Myocyte (in vitro differentiated cells): ENCODE measurements at regions not wholly inside any gene's neighbourhood (a gene's known extent, or its start where the extent isn't known, plus 50 kb on each side); places are given as distances from the start of the nearest gene placed in this dataset.

ENCODE experiments used
- DNase-seq: peaks from one replicate; pipeline ENCODE4 v3.0.0-alpha.2; 2012; ENCODE audit warnings: low read depth

DNA sequence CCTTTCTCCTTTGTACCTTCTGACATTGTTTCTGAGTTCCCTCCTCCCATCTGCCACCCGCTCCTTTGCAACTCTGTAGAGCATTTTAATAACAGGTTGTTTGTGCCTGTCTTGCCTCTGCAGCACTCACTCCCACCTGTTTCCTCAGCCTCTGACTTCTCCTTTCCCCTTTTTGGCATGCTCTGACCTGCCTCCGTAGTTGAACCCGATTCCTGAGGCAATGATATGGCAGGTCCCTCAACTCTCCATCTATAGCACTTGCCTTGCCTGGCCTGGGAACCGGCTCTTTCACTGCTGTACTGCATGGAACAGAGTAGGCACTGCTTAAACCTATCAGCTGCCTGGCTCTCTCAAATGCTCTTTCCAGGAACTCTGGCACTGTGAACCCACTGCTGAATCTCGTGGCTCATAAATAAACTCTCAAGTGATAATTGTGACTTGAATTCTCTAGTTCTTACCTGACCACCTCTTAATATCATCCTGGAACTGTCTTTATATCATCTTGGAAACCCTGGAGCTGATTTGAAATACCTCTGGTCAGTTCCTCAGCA is 50.3 kb downstream of the UTRN start:
- no peak for DNase-seq

DNA sequence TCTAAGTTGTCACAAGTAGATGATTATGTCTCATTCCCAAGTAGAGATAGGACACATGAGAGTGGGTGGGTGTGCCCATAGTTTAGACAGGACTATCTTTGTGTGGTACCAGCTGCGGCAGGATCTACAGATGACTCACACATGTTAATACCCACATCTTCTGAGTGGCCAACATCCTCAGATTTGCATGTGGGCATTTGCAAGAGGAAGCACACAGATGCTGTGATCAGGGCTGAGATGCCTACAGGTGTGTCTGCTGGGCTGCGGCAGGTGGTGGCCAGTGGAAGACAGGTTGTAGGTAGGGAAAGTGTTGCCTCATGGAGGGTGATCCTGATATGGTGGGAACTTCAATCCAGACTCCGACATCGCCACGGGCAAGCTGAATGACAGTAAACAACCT is 50.8 kb downstream of the UTRN start:
- DNase-seq, result peak; percentile 76

DNA sequence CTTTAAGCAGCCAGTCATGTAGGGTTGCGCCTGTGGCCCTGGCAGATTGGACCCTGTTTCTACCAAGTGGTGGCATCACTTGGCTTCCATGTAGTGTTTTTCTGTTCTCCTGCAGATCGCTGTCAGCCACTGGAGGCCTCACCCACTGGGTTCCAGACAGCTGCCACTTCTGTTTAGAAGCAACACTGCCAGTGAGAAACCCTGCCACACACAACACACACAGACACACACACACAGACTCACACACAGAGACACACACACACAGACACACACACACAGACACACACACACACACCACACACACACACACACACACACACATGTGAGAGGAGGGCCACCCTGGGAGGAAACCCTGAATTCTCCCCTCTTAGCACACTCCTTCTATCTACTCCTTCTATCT is 51.8 kb downstream of the UTRN start:
- DNase-seq, result peak; percentile 66

DNA sequence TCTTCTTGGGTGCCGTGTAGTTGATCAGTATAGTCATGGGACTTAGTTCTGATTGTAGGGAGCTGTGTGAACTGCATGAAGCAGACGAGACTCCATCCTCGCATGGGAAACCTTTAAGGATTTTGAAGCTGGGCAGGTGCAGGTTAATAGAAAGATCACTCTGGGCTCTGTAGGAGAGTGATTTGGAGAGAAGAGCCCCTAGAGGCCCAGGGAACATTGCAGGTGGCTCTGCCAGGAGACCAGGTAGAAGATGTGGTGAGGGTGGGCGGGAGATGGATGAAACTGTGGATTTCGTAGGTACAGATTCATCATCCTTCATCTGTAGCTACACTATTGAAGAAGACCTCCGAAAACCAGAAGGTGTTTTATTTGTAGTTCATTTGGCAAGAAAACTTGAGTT is 53.3 kb downstream of the UTRN start:
- no peak for DNase-seq

DNA sequence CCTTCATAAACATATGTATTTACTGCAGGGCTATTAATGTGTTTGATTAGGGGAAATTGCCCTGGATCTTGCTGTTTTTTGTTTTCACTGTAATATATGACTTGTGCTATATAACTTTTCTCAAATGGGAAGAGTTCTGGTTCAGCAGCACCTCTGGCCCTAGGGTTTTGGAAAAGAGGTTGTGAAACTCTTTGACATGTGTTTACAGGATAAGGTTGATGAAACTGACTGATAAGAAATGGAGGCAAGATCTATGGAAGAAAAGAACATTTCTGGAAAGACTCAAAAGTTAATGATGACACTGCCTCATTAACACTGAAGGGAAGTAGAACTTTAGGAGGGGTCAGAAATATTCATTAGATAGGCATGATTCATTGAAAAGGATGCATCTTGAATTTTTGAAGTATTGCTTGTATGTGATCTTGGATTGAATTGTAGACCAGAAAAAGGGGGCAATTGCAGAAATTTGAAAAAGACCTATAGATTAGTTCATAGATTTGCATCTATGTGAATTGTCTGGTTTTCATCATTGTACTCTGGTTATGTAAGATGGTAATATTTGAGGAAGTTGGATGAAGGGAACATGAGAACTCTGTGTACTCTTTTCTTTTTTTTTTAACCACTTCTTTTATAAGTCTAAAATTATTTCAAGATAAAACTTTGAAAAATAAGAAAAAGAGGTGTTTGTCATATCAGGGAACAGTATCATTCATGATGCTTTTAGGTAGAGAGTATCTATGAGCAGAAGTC is 54.0 kb downstream of the UTRN start:
- no peak for DNase-seq

DNA sequence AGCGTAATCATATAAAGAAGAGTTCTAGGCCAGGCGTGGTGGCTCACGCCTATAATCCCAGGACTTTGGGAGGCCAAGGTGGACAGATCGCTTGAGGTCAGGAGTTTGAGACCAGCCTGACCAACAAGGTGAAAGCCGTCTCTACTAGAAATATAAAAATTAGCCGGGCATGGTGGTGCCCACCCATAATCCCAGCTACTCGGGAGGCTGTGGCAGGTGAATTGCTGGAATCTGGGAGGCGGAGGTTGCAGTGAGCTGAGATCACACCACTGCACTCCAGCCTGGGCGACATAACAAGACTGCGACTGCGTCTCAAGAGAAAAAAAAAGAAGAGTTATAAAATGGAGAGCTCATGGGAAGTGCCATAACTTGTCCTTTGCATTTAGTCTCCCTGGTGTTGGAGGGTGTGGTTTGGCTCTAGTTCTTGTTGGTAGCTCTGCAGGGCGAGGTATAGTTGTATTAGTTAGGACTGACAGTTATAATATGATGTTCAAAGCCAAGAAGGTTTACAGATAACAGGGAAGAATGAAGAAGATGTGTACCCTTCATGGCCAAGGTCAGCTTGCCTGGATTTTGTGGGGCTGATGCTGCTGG is 54.8 kb downstream of the UTRN start:
- no peak for DNase-seq

DNA sequence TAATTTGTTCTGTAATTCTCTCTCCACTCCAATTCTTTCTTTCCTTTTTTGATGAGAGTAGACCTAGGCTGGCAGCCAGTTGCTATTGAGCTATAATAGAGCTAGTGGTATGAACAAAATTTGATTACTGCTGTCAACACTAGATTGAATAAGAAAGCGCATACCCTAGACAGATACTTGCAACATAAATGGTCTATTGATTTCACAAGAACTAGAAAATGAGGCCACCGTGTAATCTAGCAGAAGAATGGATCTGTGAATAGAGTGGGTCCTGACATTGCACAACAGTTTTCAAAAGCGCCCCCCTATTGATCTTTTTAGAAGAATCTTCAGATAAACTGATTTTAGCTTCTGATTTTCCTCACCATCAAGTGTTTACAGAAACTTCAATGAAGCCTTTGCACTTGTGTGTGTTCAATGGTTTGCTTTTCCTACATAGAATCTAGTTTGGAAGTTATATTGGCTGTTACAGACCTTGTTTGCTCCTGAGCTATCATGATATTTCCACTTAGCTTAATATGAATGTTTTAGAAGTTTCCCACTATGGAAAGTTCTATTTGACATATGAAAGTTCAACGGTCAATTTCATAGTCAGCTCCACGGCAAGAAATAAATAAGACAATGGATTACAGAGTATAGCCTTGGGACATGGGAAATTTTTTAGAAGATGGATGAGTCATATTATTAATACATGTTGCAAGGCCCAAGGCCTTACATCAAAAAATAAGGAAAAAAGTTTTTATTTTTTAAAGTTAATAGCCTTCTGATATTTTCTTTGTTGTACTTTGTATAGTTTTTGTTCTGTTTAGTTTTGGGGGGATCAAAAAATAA is 55.6 kb downstream of the UTRN start:
- DNase-seq, result no peak

DNA sequence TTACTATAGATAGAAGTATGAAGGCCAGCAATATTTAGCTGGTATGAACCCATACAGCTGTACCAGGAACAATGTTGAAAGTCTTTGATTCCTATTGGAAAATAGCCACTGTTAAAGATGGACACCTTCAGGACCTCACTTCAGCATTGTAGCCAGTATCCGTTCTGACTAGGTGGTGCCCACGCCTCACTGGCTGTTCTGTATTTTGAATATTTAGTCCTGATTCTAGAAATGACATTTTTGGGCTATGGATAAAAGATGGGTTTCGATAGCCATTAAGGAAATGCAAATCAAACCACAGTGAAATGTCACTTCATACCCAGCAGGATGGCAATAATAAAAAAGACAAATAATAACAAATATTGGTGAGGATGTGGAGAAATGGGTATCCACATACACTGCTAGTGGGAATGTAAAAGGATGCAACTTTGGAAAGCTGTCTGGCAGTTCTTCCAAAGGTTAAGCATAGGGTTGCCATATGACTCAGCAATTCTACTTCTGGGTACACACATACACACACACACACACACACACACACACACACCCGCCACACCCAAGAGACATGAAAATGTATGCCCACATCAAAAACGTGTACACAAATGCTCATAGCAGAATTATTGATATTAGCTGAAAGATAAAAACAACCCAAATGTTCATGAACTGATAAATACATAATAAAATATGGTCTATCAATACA is 56.8 kb downstream of the UTRN start:
- no peak for DNase-seq

DNA sequence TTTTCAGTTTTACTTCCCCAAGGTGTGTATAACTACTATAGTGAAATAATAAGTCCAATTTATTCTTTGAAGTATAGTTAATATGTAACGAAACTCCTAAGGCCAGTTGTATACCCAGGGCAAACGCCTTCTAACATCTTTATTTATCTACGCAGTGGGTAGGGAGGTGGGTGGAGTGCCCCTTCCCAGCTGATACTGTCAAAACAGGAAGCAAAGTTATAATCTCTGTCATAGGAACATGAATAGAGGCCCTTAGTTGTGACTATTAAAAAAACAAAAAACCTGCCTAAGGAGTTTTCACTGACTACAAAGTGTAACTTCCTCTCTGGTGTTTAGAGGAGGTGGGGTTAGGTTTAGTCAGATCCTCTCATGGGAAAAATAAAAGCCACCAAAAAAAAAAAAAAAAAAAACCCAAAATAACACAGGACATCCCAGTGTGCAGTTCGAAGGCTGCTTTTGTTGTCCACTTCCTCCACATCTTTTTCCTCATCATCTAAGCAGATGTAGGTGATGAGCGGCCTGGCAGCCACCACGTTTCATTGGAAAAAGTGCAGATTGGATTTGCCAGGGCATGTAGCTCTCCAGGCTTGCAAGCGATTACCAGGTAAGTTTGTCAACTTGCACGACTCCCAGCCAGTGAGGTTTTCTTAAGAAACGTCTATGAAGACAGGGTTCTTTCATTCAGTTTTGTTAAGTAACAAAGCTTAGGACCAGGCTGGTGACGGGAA is 58.7 kb downstream of the UTRN start:
- DNase-seq, result no peak

DNA sequence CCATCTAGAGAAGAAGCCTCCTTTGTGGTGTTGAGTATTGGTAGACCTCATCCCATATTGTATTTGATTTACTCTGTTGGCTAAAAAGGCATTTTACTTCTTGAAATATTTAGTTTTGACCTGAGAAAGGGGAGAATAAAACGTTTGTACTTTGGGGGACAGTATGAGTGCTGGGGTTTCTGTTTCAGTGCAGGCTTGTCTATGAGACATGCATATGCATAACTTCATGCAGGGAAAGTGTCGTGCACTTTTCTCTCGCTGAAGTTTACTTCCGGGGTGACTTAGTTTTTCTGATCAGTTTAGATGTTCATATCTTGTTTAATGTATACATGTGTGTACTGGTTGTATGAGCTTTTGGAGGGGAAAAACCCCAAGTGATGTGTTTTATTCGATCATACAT is 59.5 kb downstream of the UTRN start:
- DNase-seq, result no peak

DNA sequence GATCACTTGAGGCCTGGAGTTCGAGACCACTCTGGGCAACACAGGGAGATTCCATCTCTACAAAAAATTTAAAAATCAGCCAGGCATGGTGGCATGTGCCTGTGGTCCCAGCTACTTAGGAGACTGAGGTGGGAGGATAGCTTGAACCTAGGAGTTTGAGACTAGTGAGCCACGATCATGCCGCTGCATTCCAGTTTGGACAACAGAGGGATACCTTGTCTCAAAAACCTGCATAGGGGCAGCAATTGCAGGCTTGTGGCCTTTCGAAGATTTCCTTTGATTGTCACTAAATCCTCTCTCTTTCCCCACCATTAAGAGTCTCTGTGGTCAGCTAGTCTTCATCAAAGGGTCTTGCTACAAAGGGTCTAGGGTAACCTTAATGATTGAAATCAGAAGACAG is 60.3 kb downstream of the UTRN start:
- DNase-seq, result no peak

DNA sequence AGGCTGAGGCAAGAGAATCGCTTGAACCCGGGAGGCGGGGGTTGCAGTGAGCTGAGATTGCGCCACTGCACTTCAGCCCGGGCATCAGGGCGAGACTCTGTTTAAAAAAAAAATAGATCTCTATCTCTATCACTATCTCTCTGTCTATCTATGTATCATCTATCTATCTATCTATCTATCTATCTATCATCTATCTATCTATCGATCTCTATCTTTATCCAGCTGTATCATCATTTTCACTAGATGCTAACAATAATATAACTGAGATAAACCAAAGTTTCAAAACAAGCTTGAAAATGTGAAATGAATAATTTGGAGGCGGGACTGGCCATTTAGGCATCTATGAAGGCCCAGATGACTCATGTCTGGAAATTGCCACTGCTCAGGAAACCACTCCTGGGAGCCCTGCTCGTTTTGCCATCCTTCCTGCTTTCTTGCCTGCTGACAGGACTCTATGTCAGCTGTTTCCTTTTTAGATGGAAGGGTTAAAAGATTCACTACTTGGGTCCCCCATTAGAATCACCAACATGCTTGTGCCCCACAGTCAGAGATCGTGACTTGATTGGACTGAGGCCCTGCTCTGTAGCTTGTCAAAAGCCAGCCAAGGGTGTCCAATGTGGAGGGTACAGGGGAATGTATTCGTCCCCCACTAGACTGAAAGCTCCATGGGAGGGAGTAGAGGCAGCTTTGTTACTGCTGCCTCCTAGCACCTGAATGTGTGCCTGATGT is 61.7 kb downstream of the UTRN start:
- peak; percentile 67 for DNase-seq

DNA sequence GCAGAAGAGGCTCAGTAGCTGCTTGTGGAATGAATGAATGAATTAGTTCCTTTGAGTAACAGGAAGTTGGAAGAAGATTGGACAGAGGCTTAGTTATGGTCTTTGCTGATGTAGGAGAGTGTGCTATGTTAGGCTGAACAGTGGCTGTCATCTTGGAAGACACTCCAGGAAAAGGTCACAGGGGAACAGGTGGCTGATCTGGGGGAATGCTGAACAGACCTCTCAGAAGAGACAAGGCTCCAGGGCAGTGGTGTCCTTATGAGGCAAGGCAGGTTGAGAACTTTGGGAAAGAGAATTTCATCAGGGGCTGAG is 62.3 kb downstream of the UTRN start:
- peak; percentile 63 for DNase-seq

DNA sequence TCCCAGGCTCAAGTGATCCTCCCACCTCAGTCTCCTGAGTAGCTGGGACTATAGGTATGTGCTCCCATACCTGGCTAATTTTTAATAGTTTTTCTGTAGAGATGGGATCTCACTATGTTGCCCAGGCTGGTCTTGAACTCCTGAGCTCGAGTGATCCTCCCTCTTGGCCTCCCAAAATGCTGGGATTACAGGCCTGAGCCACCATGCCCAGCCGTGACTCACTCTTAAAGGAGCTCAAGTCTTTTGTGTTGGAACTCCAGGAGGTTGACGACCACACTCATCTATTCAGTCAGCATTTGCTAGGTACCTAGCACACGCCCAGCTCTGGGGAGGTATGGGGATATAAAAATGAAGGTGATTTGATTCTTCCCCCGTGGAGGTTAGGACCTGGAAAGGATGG is 62.8 kb downstream of the UTRN start:
- no peak for DNase-seq

DNA sequence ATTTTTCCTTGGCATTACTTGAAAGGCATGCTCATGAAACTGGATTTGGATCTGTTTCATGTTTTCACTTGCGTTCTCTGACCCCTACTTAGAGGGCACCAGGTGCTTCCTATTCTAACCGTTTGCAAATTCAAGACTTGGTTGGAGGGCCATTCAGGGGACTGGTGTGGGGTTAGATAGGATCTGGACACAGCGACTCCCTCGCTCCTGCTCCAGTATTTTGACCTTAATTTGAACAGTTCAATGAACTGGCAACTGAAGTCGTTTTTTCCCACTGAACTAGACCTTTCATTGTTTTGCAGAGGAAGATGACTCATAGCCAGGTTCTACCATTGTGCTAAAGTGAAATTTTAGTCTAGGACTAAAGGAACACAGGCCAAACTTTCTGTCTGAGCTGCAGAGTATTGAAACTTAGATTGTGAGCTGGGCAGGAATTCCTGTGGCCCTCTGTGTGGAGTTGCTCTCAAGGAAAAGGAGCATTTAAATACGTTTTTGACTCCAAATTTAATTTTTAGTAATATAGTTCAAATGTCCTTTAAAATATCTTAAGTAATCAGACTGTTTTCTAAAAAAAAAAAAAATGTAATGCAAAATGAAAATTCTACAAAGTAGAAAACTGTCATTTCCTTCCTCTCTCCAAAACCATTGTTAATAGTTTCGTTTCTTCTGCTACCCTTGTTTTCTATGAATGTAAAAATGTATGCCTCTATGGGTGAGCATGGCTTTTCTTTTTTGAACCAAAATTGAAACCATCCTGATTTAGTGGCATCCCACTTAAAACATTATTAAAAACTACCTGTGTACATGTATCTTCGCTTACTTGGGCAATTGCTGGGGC is 64.8 kb downstream of the UTRN start:
- peak; percentile 30 for DNase-seq

DNA sequence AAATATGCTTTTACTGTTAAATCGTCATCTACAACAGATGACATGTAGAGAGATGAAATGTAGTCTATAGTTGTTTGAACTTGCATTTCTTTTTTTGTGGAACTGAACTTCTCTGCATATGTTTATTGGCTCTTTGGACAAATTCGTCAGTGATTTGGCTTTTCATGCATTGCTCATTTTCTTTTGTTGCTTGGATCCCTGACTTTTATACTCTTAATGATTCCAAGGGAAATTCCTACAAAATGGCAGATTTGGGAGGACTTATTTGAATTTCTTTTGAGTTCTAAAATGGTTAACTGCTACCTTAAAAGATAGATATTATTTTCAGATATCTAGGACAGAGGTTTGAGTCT is 65.4 kb downstream of the UTRN start:
- no peak for DNase-seq

DNA sequence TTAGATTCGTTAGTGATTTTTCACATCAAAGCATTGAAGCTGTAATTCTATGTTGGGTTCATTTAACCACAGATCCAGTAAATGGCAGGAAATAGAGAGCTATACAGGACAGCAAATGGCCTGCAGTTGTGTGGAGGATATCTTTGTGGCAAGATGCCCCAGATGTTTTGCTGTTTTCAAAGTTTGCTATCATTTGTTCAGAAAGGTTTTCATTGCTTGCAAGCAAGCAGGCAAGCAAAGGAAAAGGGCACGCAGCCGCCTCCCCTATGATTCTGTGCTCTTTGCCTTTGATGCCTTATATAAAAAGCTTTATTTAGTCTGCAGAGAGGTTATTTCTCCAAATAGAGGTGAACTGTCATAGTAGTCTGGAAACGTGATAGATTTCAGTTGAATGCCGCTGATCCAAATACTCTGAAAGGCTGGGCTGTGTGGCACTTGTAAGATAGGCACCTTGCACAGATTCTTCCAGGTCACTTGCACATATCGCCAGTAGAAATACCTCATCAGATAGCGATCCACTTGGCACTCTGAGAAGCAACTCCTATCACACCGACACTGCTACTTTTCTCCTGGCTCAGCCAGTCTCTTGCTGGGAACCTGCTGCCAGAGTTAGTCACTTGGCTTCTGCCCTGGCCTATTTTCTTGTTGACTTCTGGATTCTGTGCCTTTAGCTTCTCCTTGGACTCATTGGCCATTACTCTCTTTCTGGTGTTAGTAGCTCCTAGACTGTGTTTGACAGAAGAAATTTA is 66.4 kb downstream of the UTRN start:
- DNase-seq, result no peak

DNA sequence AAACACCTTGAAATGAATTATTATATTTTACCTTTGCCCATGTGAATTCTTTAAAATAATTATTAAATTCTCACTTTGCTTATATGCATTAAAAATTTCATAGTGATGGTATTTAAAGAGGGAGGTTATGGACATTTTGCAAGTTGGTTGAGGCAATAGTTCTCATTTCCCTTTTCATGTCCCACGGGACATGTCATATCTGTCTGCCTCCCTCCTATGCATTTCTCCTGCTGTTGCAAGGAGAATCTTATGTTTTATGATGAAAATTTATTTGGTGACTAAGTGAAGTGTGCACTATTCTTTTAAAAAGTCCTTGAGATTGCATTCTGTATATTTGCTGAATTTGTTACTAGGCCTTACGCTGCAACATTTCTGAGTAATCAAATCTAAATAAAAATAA is 67.2 kb downstream of the UTRN start:
- DNase-seq, result no peak

DNA sequence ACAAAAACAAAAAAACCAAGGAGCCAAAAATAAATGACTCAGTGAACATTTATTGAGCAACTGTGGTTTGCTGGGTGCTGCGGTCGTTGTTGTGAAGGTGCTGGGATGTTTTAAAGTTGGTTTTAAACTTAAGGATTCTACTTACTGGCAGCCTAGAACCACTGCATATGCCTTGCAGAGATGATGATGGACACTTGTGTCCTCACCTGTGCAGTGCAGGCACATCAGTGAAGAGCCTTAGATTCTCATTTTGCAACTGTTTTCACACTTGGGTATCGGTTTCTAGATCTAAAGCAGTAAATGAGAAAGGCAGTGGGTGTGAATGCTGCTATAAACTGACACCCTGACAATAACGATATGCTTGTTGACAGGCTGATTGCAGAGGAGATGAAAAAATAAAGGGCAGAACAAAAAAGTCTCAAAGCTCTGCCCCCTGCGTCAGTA is 68.8 kb downstream of the UTRN start:
- DNase-seq, result no peak
